ENCODE measurements at regions not wholly inside any gene's neighbourhood (a gene's known extent, or its start where the extent isn't known, plus 50 kb on each side); places are given as distances from the start of the nearest gene placed in this dataset.

GRCh38 chr20:52457826-52458225, 266.2 kb upstream of the ZFP64 start:
- TF ChIP-seq CTCF (IDR thresholded peaks at IDR 0.05) = no peak
- TF ChIP-seq POLR2AphosphoS5 (IDR thresholded peaks at IDR 0.05) = no peak
- no peak for TF ChIP-seq POLR2A (IDR thresholded peaks at IDR 0.05)

Measured in prostate gland (tissue), 2 donors.